KMS-11 (cell line): ENCODE measurements at regions not wholly inside any gene's neighbourhood (a gene's known extent, or its start where the extent isn't known, plus 50 kb on each side); places are given as distances from the start of the nearest gene placed in this dataset.

Experiments used
- H2AFZ ChIP-seq: fragments of 200-600 bp; sonication (generic); 2 replicates; pipeline ENCODE4 v1.6.1; 2016; ENCODE audit warnings: antibody characterized with exemption, mixed run types, low read depth
- H3K27ac ChIP-seq: fragments of 200-600 bp; sonication (generic); 2 replicates; pipeline ENCODE4 v1.6.1; 2016; ENCODE audit warnings: mild to moderate bottlenecking, mixed run types
- H3K27me3 ChIP-seq: fragments of 200-600 bp; sonication (generic); 2 replicates; pipeline ENCODE4 v1.6.1; 2017; ENCODE audit warnings: mild to moderate bottlenecking, low read depth, mixed run types, moderate library complexity; ENCODE audit not compliant: insufficient read depth
- H3K36me3 ChIP-seq: fragments of 200-600 bp; sonication (generic); 2 replicates; pipeline ENCODE4 v1.6.1; 2017; ENCODE audit warnings: mild to moderate bottlenecking, mixed run types; ENCODE audit not compliant: insufficient read depth
- H3K4me1 ChIP-seq: fragments of 200-600 bp; sonication (generic); 2 replicates; pipeline ENCODE4 v1.6.1; 2016; ENCODE audit warnings: mild to moderate bottlenecking, low read depth, mixed run types; ENCODE audit not compliant: poor library complexity, severe bottlenecking
- H3K4me2 ChIP-seq: fragments of 200-600 bp; sonication (generic); 2 replicates; pipeline ENCODE4 v1.7.0; 2016; ENCODE audit warnings: mild to moderate bottlenecking, mixed run types
- H3K4me3 ChIP-seq: fragments of 200-600 bp; sonication (generic); IDR thresholded peaks from 2 replicates; pipeline ENCODE4 v1.6.1; 2017; ENCODE audit warnings: low read depth, low read length, mixed read lengths; ENCODE audit not compliant: insufficient read depth
- H3K79me2 ChIP-seq: fragments of 200-600 bp; sonication (generic); 2 replicates; pipeline ENCODE4 v1.6.1; 2016; ENCODE audit warnings: low read depth, mixed run types; ENCODE audit not compliant: insufficient read depth
- H3K9ac ChIP-seq: fragments of 200-600 bp; sonication (generic); 2 replicates; pipeline ENCODE4 v1.6.1; 2016; ENCODE audit warnings: mild to moderate bottlenecking, mixed run types
- H4K20me1 ChIP-seq: fragments of 200-600 bp; sonication (generic); 2 replicates; pipeline ENCODE4 v1.6.1; 2016; ENCODE audit warnings: mild to moderate bottlenecking, mixed run types; ENCODE audit not compliant: insufficient read depth
- TF ChIP-seq, protein P1 (sequence below): fragments of 200-600 bp; sonication (generic); conservative IDR thresholded peaks from 2 replicates; pipeline ENCODE4 v1.6.1; 2017; ENCODE audit warnings: low read depth, mild to moderate bottlenecking, antibody characterized with exemption, low read length, moderate library complexity, mixed read lengths

DNA sequence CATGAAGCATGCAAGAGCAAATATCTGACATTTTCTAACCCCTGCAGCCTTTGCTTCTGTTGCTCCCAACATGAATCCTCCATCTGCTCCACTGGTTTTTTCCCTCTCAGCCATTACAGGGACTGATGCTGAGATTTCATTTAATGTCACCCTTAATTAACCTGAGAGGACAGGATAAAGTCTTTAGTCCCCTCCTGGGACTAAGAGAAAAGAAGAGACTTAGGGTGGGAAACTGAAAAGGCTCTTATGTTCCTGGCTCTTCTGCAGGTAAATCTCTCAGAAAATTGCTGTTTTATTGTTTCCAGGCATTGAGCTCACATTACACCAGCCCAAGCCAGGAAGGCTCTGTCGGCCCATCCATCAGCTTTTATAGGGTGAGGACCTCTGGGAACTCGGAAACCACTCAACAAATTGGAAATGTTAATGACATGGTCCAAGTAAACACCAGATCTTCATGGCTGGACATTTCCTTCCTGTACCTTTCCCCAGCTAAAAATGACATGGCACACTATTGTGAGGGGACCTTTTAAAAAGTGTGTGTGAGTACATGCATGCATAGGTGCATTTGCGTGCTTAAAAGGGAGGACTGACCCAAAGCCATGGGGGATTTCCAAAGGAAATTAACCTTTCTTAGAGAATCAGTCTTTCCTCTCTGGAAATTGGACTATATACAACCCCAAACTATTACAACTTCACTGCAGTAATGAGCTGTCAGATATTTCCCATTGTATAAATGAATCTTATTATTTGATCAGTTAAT, 408.1 kb upstream of the TMTC1 start:
- Histone ChIP-seq H3K4me1 (no peaks in the 10 kb centered on the region), H3K9ac (no peak overlapping the region), H3K79me2 (no peaks in the 10 kb centered on the region), H3K27me3 (no peaks in the 10 kb centered on the region), H3K4me3 (no peak overlapping the region), H3K27ac (no peak overlapping the region), H3K4me2 (no peak overlapping the region), H3K36me3 (no peaks in the 10 kb centered on the region), H2AFZ (no peak overlapping the region), H4K20me1 (no peaks in the 10 kb centered on the region)
- TF ChIP-seq, protein P1, sequence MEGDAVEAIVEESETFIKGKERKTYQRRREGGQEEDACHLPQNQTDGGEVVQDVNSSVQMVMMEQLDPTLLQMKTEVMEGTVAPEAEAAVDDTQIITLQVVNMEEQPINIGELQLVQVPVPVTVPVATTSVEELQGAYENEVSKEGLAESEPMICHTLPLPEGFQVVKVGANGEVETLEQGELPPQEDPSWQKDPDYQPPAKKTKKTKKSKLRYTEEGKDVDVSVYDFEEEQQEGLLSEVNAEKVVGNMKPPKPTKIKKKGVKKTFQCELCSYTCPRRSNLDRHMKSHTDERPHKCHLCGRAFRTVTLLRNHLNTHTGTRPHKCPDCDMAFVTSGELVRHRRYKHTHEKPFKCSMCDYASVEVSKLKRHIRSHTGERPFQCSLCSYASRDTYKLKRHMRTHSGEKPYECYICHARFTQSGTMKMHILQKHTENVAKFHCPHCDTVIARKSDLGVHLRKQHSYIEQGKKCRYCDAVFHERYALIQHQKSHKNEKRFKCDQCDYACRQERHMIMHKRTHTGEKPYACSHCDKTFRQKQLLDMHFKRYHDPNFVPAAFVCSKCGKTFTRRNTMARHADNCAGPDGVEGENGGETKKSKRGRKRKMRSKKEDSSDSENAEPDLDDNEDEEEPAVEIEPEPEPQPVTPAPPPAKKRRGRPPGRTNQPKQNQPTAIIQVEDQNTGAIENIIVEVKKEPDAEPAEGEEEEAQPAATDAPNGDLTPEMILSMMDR: no peak

DNA sequence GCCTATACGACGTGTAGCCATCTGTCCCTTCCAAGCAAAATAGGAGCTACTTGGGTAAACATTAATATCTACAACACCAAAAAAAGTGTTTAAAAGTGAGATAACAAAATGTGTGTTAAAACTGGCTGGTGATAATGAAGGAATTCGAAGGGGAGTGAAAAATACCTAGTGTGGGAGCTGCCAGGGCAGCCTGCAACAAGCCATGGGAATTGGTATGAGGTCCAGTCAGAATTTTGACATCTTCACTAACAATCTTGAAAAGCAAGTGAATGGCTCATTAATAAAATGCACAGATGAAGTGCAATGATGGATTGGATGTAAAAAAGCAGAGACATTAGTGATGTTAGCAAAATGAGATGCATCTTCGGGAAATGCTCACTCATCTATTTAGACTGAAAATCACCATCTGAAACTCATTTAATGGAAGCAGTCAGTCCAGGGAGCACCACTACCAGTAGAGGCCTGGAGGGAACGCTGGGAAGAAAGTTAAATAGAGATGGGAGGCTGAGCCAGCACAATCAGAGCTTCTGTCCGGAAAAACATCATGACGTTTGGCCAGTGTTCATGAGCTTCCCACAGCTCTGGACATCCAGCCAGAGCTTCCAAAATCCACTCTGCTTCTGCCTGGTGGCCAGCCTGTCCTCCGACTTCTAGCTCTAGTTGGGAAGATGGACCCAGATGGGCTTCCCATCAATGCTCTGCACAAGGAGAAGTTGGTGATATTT, 405.0 kb upstream of the TMTC1 start:
- no peaks in the 10 kb centered on the region for H3K27me3 ChIP-seq
- no peak overlapping the region for H2AFZ ChIP-seq
- no peak overlapping the region for H3K27ac ChIP-seq
- H3K4me1 ChIP-seq: no peaks in the 10 kb centered on the region
- no peaks in the 10 kb centered on the region for H3K36me3 ChIP-seq
- TF ChIP-seq, protein P1: no peak
- H3K4me3 ChIP-seq: no peak overlapping the region
- no peak overlapping the region for H3K4me2 ChIP-seq
- H3K9ac ChIP-seq: no peak overlapping the region
- H3K79me2 ChIP-seq: no peaks in the 10 kb centered on the region
- no peaks in the 10 kb centered on the region for H4K20me1 ChIP-seq

DNA sequence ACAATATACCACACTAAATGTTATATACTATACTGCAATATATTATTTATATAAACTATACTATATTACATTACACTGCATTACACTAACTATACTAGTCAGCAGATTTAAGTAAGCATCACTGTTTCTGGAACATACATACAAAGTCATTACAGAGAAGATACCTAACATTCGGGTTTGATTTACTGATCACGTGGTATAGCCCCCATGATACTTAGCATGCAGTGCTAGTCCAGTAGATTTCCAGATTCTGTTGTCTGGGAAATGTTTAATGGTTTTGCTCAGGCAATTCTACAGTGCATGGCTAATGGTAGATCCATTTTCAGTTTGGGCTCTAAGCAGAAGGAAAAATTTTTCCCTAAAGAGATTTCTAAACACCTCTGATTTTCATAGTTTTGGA, 403.7 kb upstream of the TMTC1 start:
- H3K27ac ChIP-seq: no peak overlapping the region
- H3K4me2 ChIP-seq: no peak overlapping the region
- no peak overlapping the region for H3K9ac ChIP-seq
- no peak overlapping the region for H3K4me3 ChIP-seq
- H3K4me1 ChIP-seq: no peaks in the 10 kb centered on the region
- no peaks in the 10 kb centered on the region for H3K79me2 ChIP-seq
- no peaks in the 10 kb centered on the region for H4K20me1 ChIP-seq
- TF ChIP-seq, protein P1: no peak
- H2AFZ ChIP-seq: no peak overlapping the region
- no peaks in the 10 kb centered on the region for H3K27me3 ChIP-seq
- no peaks in the 10 kb centered on the region for H3K36me3 ChIP-seq

DNA sequence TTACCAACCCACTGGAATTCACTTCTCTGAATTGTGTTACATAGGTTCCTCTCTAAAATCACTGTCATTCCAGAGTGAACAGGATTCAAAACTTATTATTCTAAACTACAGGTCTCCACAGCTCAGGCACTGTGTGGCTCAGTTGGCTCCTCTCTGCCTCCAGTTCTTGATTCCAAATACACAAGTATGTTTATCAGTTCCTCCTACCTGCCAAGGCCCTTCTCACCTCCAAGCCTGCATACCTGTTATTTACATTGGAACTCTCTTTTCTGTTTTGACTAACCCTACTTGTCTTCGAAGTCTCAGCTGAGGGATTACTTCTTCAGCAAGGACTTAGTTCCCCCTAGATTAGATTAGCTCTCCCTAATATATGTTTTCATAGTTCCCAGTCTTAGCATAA, 397.6 kb upstream of the TMTC1 start:
- TF ChIP-seq, protein P1: no peak
- Histone ChIP-seq H3K4me1 (peaks cover 6% of the 10 kb centered on the region), H3K4me2 (no peak overlapping the region)

More for the DNA sequence above, 397.6 kb upstream of the TMTC1 start:
- no peaks in the 10 kb centered on the region for H4K20me1 ChIP-seq
- no peak overlapping the region for H3K9ac ChIP-seq
- no peaks in the 10 kb centered on the region for H3K27me3 ChIP-seq
- H3K79me2 ChIP-seq: no peaks in the 10 kb centered on the region
- no peak overlapping the region for H2AFZ ChIP-seq
- no peak overlapping the region for H3K4me3 ChIP-seq
- no peak overlapping the region for H3K27ac ChIP-seq
- H3K36me3 ChIP-seq: no peaks in the 10 kb centered on the region
